ENCODE measurements at regions not wholly inside any gene's neighbourhood (a gene's known extent, or its start where the extent isn't known, plus 50 kb on each side); places are given as distances from the start of the nearest gene placed in this dataset.
"Not testable (repeated sequence)": the region's sequence is repeated elsewhere in the genome, so short reads cannot be mapped to it uniquely, and the experiment has no call there.

DNA sequence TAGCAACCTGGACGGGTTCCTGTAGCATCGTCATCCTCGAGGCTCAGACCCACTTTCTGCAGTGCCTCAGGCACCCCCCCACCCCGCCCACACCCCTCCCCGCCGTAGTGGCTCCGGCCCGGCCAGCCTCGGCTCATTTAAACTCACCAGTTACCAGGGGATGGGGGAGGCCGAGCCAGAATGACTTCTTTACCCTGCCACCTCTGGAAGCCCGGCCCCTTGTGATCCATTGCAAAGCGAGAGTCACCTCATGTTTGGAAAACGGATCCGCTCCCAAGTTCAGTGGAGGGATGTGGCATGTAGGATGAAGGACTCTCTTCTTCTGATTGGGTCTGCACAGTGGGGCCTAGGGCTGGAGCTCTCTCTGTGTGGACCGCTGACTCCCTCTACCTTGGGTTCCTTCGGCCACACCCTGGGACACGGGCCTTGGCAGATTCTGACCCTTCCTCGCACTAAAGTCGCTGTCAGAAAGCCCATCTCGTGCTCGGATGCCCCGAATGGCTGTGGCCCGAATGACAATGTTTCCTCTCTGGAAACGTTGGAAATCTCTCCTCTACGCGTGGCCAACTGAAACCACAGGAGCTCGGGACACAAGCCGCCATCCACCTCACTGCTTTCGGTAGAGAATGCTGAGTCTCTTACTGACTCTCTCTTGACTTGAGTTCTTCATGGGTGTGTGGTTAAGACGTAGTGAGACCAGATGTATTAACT lies 3902.1 kb upstream of the OR11H1 start:
- TF ChIP-seq, protein P1, sequence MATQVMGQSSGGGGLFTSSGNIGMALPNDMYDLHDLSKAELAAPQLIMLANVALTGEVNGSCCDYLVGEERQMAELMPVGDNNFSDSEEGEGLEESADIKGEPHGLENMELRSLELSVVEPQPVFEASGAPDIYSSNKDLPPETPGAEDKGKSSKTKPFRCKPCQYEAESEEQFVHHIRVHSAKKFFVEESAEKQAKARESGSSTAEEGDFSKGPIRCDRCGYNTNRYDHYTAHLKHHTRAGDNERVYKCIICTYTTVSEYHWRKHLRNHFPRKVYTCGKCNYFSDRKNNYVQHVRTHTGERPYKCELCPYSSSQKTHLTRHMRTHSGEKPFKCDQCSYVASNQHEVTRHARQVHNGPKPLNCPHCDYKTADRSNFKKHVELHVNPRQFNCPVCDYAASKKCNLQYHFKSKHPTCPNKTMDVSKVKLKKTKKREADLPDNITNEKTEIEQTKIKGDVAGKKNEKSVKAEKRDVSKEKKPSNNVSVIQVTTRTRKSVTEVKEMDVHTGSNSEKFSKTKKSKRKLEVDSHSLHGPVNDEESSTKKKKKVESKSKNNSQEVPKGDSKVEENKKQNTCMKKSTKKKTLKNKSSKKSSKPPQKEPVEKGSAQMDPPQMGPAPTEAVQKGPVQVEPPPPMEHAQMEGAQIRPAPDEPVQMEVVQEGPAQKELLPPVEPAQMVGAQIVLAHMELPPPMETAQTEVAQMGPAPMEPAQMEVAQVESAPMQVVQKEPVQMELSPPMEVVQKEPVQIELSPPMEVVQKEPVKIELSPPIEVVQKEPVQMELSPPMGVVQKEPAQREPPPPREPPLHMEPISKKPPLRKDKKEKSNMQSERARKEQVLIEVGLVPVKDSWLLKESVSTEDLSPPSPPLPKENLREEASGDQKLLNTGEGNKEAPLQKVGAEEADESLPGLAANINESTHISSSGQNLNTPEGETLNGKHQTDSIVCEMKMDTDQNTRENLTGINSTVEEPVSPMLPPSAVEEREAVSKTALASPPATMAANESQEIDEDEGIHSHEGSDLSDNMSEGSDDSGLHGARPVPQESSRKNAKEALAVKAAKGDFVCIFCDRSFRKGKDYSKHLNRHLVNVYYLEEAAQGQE (tag by site-specific recombination; IDR thresholded peaks at IDR 0.05) = not testable (repeated sequence)
- TF ChIP-seq ZNF404 (tag by site-specific recombination; IDR thresholded peaks at IDR 0.05); ZNF274 (IDR thresholded peaks at IDR 0.05; ENCODE audit: low read length); ZNF274 (tag by site-specific recombination; IDR thresholded peaks at IDR 0.05; ENCODE audit: borderline replicate concordance); ZNF747 (tag by site-specific recombination; IDR thresholded peaks at IDR 0.05); ZNF112 (tag by site-specific recombination; IDR thresholded peaks at IDR 0.05): not testable (repeated sequence)
- TF ChIP-seq, protein P2, sequence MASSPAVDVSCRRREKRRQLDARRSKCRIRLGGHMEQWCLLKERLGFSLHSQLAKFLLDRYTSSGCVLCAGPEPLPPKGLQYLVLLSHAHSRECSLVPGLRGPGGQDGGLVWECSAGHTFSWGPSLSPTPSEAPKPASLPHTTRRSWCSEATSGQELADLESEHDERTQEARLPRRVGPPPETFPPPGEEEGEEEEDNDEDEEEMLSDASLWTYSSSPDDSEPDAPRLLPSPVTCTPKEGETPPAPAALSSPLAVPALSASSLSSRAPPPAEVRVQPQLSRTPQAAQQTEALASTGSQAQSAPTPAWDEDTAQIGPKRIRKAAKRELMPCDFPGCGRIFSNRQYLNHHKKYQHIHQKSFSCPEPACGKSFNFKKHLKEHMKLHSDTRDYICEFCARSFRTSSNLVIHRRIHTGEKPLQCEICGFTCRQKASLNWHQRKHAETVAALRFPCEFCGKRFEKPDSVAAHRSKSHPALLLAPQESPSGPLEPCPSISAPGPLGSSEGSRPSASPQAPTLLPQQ (tag by site-specific recombination; IDR thresholded peaks at IDR 0.05) = not testable (repeated sequence)
- TF ChIP-seq, protein P3, sequence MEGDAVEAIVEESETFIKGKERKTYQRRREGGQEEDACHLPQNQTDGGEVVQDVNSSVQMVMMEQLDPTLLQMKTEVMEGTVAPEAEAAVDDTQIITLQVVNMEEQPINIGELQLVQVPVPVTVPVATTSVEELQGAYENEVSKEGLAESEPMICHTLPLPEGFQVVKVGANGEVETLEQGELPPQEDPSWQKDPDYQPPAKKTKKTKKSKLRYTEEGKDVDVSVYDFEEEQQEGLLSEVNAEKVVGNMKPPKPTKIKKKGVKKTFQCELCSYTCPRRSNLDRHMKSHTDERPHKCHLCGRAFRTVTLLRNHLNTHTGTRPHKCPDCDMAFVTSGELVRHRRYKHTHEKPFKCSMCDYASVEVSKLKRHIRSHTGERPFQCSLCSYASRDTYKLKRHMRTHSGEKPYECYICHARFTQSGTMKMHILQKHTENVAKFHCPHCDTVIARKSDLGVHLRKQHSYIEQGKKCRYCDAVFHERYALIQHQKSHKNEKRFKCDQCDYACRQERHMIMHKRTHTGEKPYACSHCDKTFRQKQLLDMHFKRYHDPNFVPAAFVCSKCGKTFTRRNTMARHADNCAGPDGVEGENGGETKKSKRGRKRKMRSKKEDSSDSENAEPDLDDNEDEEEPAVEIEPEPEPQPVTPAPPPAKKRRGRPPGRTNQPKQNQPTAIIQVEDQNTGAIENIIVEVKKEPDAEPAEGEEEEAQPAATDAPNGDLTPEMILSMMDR (tag by site-specific recombination; IDR thresholded peaks at IDR 0.05) = not testable (repeated sequence)

Data from HEK293 (cell line).